HG03354 (cell line): ENCODE measurements at regions not wholly inside any gene's neighbourhood (a gene's known extent, or its start where the extent isn't known, plus 50 kb on each side); places are given as distances from the start of the nearest gene placed in this dataset.
A peak's percentile ranks its signal among the peaks of the same experiment; 100 is the strongest.
"Not testable (repeated sequence)": the region's sequence is repeated elsewhere in the genome, so short reads cannot be mapped to it uniquely, and the experiment has no call there.

ENCODE experiments used
- ATAC-seq: cut with Tn5 transposase; IDR thresholded peaks from one replicate; pipeline ENCODE4 v1.9.1; 2021; ENCODE audit warnings: mild to moderate bottlenecking; ENCODE audit not compliant: unreplicated experiment, poor library complexity, severe bottlenecking

GRCh38 chr7:29685651-29686271 lies 120.5 kb upstream of the WIPF3 start:
- peak; percentile 17 for ATAC-seq

GRCh38 chr7:29690510-29690909 lies 115.8 kb upstream of the WIPF3 start:
- not testable (repeated sequence) for ATAC-seq

GRCh38 chr7:29696402-29696801 lies 109.9 kb upstream of the WIPF3 start:
- not testable (repeated sequence) for ATAC-seq

GRCh38 chr7:29699723-29700122 lies 106.6 kb upstream of the WIPF3 start:
- ATAC-seq, result not testable (repeated sequence)

- ATAC-seq, result not testable (repeated sequence)
These were observed 104.8 kb upstream of the WIPF3 start for GRCh38 chr7:29701540-29701939.

- ATAC-seq, result not testable (repeated sequence)
These were observed 102.5 kb upstream of the WIPF3 start for GRCh38 chr7:29703830-29704229.

- ATAC-seq, result not testable (repeated sequence)
These were observed 97.3 kb upstream of the WIPF3 start for GRCh38 chr7:29709002-29709401.

GRCh38 chr7:29723127-29723526 lies 83.2 kb upstream of the WIPF3 start:
- not testable (repeated sequence) for ATAC-seq

GRCh38 chr7:29723599-29723998 lies 82.7 kb upstream of the WIPF3 start:
- ATAC-seq, result no peak

- ATAC-seq, result not testable (repeated sequence)
These were observed 76.7 kb upstream of the WIPF3 start for GRCh38 chr7:29729534-29730165.

- ATAC-seq, result no peak
These were observed 72.0 kb upstream of the WIPF3 start for GRCh38 chr7:29734246-29734731.

GRCh38 chr7:29747645-29748245 lies 58.6 kb upstream of the WIPF3 start:
- ATAC-seq, result not testable (repeated sequence)

GRCh38 chr7:29748286-29749099 lies 57.8 kb upstream of the WIPF3 start:
- no peak for ATAC-seq

- ATAC-seq, result no peak
These were observed 56.5 kb upstream of the WIPF3 start for GRCh38 chr7:29749701-29750321.

GRCh38 chr7:29750373-29750940 lies 55.9 kb upstream of the WIPF3 start:
- not testable (repeated sequence) for ATAC-seq

- ATAC-seq, result not testable (repeated sequence)
These were observed 55.3 kb upstream of the WIPF3 start for GRCh38 chr7:29751012-29751411.

GRCh38 chr7:29754874-29755490 lies 51.3 kb upstream of the WIPF3 start:
- no peak for ATAC-seq
